Gastrocnemius medialis (tissue), 4 donors: ENCODE measurements at regions not wholly inside any gene's neighbourhood (a gene's known extent, or its start where the extent isn't known, plus 50 kb on each side); places are given as distances from the start of the nearest gene placed in this dataset.

ENCODE experiments used
- ATAC-seq, 2 donors: fragments of 150-250 bp; one replicate each; pipeline ENCODE4 v1.9.1; 2016
- DNase-seq, 2 donors: peaks; one replicate each; pipeline ENCODE4 v3.0.0-alpha.2; 2019
- H3K27ac ChIP-seq, 4 donors: fragments of 200-600 bp; sonication (generic); 1 replicate in 1 of 4; 2 replicates in 3 of 4; pipeline ENCODE4 v1.5.1; 2016 to 2018; ENCODE audit warnings: mild to moderate bottlenecking in 2 of 4, moderate library complexity in 1 of 4
- H3K27me3 ChIP-seq, 3 donors: fragments of 200-600 bp; sonication (generic) in 2 of 3; 1 replicate in 1 of 3; 2 replicates in 2 of 3; pipeline versions ENCODE4 v1.5.1 to v1.6.0; 2016 to 2019; ENCODE audit warnings: mild to moderate bottlenecking in 1 of 3, moderate library complexity in 1 of 3
- H3K36me3 ChIP-seq, 2 donors: fragments of 200-600 bp; sonication (generic) in 1 of 2; one replicate each; pipeline ENCODE4 v1.5.1; 2017 to 2018
- H3K4me1 ChIP-seq, 2 donors: fragments of 200-600 bp; sonication (generic) in 1 of 2; one replicate each; pipeline ENCODE4 v1.5.1; 2016 to 2017; ENCODE audit warnings: mild to moderate bottlenecking in 2 of 2
- H3K4me3 ChIP-seq, 4 donors: fragments of 200-600 bp; sonication (generic) in 3 of 4; 1 replicate in 1 of 4; 2 replicates in 3 of 4; pipeline ENCODE4 v1.5.1; 2016 to 2019; ENCODE audit warnings: mild to moderate bottlenecking in 2 of 4
- H3K9me3 ChIP-seq, 3 donors: fragments of 200-600 bp; sonication (generic) in 2 of 3; 1 replicate in 1 of 3; 2 replicates in 2 of 3; pipeline ENCODE4 v1.5.1; 2016 to 2019
- CTCF ChIP-seq, 5 experiments: fragments of 450-650 bp in 3 of 5; fragments of 200-600 bp in 2 of 5; sonication (generic) in 2 of 5; IDR thresholded peaks in 4 of 5; conservative IDR thresholded peaks in 1 of 5; 1 replicate in 4 of 5; 2 replicates in 1 of 5; pipeline ENCODE4 v1.5.1; 2016 to 2019; ENCODE audit warnings: antibody characterized with exemption in 5 of 5, mild to moderate bottlenecking in 3 of 5, moderate library complexity in 3 of 5
- POLR2A ChIP-seq, 2 donors: fragments of 450-650 bp; IDR thresholded peaks; one replicate each; pipeline ENCODE4 v1.6.1; 2017; ENCODE audit warnings: antibody characterized with exemption in 2 of 2, mild to moderate bottlenecking in 2 of 2, moderate library complexity in 2 of 2
- in situ Hi-C, 4 donors: fragments of 200-750 bp; cut with MboI; loops; one replicate each; pipeline versions ENCODE4 v1.15.0 to v1.8.0; 2017; ENCODE audit warnings: low sequenced_read_pairs in 4 of 4
- intact Hi-C: fragments of 100-400 bp; cut with DNase I; formaldehyde crosslinking; loops from one replicate; pipeline ENCODE4 v1.15.1; 2023; ENCODE audit warnings: low total_unique reads

- Histone ChIP-seq H3K4me1 (peaks cover 0 to 6% of the 10 kb centered on the region in 2 donors), H3K27ac (no peak overlapping the region), H3K9me3 (no peaks in the 10 kb centered on the region), H3K27me3 (peaks cover 0 to 23% (median 22%) of the 10 kb centered on the region in 3 donors), H3K4me3 (no peak overlapping the region), H3K36me3 (no peaks in the 10 kb centered on the region)
- no peak for TF ChIP-seq CTCF (IDR thresholded peaks at IDR 0.05 in 4 of 5, conservative IDR thresholded peaks at IDR 0.05 in 1 of 5)
- TF ChIP-seq POLR2A (IDR thresholded peaks at IDR 0.05) = no peak
- in situ Hi-C loops = loop anchor here in 1 of 4 donors (10.0 kb wide), 1 partner anchor 313 kb away; the partner anchor contains the start of gene FOXC2
- intact Hi-C loops = no loop called here
- DNase-seq = no peak
- no peak for ATAC-seq
These were observed 299.5 kb downstream of the FOXL1 start for GRCh38 chr16:86877835-86878234.

- DNase-seq (no peak), ATAC-seq (no peak)
- Histone ChIP-seq H3K36me3 (no peaks in the 10 kb centered on the region), H3K4me1 (peaks cover 0 to 6% of the 10 kb centered on the region in 2 donors), H3K9me3 (no peaks in the 10 kb centered on the region), H3K27ac (no peak overlapping the region), H3K4me3 (no peak overlapping the region), H3K27me3 (peaks cover 0 to 23% (median 22%) of the 10 kb centered on the region in 3 donors)
- in situ Hi-C loops (loop anchor here in 1 of 4 donors (10.0 kb wide), 1 partner anchor 314 kb away; the partner anchor contains the start of gene FOXC2), intact Hi-C loops (no loop called here)
- TF ChIP-seq CTCF (IDR thresholded peaks at IDR 0.05 in 4 of 5, conservative IDR thresholded peaks at IDR 0.05 in 1 of 5) (no peak), POLR2A (IDR thresholded peaks at IDR 0.05) (no peak)
These were observed 300.1 kb downstream of the FOXL1 start for GRCh38 chr16:86878236-86879080.

- in situ Hi-C loops (loop anchor here in 1 of 4 donors (10.0 kb wide), 1 partner anchor 314 kb away; the partner anchor contains the start of gene FOXC2), intact Hi-C loops (no loop called here)
- H3K9me3 ChIP-seq = no peaks in the 10 kb centered on the region
- TF ChIP-seq POLR2A (IDR thresholded peaks at IDR 0.05) (no peak), CTCF (IDR thresholded peaks at IDR 0.05 in 4 of 5, conservative IDR thresholded peaks at IDR 0.05 in 1 of 5) (no peak)
- DNase-seq (no peak), ATAC-seq (no peak)
- H3K27me3 ChIP-seq = peaks cover 0 to 23% (median 22%) of the 10 kb centered on the region in 3 donors
- H3K36me3 ChIP-seq = no peaks in the 10 kb centered on the region
- H3K4me1 ChIP-seq = peaks cover 0 to 6% of the 10 kb centered on the region in 2 donors
- no peak overlapping the region for H3K27ac ChIP-seq
- no peak overlapping the region for H3K4me3 ChIP-seq
These were observed 300.9 kb downstream of the FOXL1 start for GRCh38 chr16:86879268-86879667.

- no peak for DNase-seq
- intact Hi-C loops = no loop called here
These were observed 302.2 kb downstream of the FOXL1 start for GRCh38 chr16:86880316-86881117.

More at GRCh38 chr16:86880316-86881117, 302.2 kb downstream of the FOXL1 start:
- Histone ChIP-seq H3K27ac (no peak overlapping the region), H3K9me3 (no peaks in the 10 kb centered on the region), H3K27me3 (peaks cover 0 to 22% (median 21%) of the 10 kb centered on the region in 3 donors), H3K36me3 (no peaks in the 10 kb centered on the region), H3K4me3 (no peak overlapping the region), H3K4me1 (peaks cover 0 to 6% of the 10 kb centered on the region in 2 donors)
- ATAC-seq = no peak
- TF ChIP-seq POLR2A (IDR thresholded peaks at IDR 0.05) = no peak
- TF ChIP-seq CTCF (IDR thresholded peaks at IDR 0.05 in 4 of 5, conservative IDR thresholded peaks at IDR 0.05 in 1 of 5) = no peak
- in situ Hi-C loops = no loop called here
